CD4-positive, alpha-beta T cell (primary cell): ENCODE measurements at regions not wholly inside any gene's neighbourhood (a gene's known extent, or its start where the extent isn't known, plus 50 kb on each side); places are given as distances from the start of the nearest gene placed in this dataset.

Source experiments
- ATAC-seq: fragments of 200-7000 bp; cut with Tn5 transposase; one replicate; pipeline ENCODE4 v1.10.0; 2022; ENCODE audit warnings: mild to moderate bottlenecking; ENCODE audit not compliant: poor library complexity
- CTCF ChIA-PET: fragments of 350-600 bp; sonication (Branson Sonifier 250); formaldehyde crosslinking; loops from one replicate; lab custom pipeline; 2021; ENCODE audit warnings: antibody characterized with exemption, inconsistent platforms; lab: Charles Lee
- POLR2A ChIA-PET: fragments of 350-600 bp; sonication (Branson Sonifier 250); formaldehyde crosslinking; loops from one replicate; lab custom pipeline; 2021; ENCODE audit warnings: antibody characterized with exemption, inconsistent platforms; lab: Charles Lee
- DNase-seq, 14 experiments: peaks; one replicate each; pipeline ENCODE4 v3.0.0-alpha.2; 2013 to 2020; ENCODE audit warnings: mixed read lengths in 2 of 14
- H3K27ac ChIP-seq, 2 donors: one replicate each; pipeline versions ENCODE4 v1.5.1 to v1.7.0; 2013; ENCODE audit warnings: low read length in 2 of 2, low read depth in 1 of 2, mild to moderate bottlenecking in 1 of 2
- H3K27me3 ChIP-seq, 2 experiments: 1 replicate in 1 of 2; 2 replicates in 1 of 2; pipeline versions ENCODE4 v1.6.1 to v1.7.0; 2013; ENCODE audit warnings: low read length in 2 of 2, control low read depth in 1 of 2, mild to moderate bottlenecking in 1 of 2, moderate library complexity in 1 of 2; ENCODE audit not compliant: insufficient read depth in 2 of 2, control insufficient read depth in 1 of 2
- H3K36me3 ChIP-seq: one replicate; pipeline ENCODE4 v1.6.1; 2013; ENCODE audit warnings: low read length, control low read depth; ENCODE audit not compliant: insufficient read depth
- H3K4me1 ChIP-seq: one replicate; pipeline ENCODE4 v1.6.1; 2013; ENCODE audit warnings: low read length, control low read depth; ENCODE audit not compliant: insufficient read depth
- H3K4me3 ChIP-seq: one replicate; pipeline ENCODE4 v1.5.1; 2013; ENCODE audit warnings: mild to moderate bottlenecking, low read length, moderate library complexity
- H3K9me3 ChIP-seq, 2 experiments: 1 replicate in 1 of 2; 2 replicates in 1 of 2; pipeline versions ENCODE4 v1.6.1 to v1.7.0; 2013; ENCODE audit warnings: low read length in 2 of 2, mild to moderate bottlenecking in 2 of 2, control low read depth in 1 of 2, moderate library complexity in 1 of 2; ENCODE audit not compliant: control insufficient read depth in 1 of 2, insufficient read depth in 1 of 2
- H3K27ac Mint-ChIP-seq: one replicate; pipeline ENCODE4 v1.8.0; 2020; ENCODE audit warnings: mixed read lengths
- H3K27me3 Mint-ChIP-seq: one replicate; pipeline ENCODE4 v1.8.0; 2021; ENCODE audit warnings: mixed read lengths
- H3K36me3 Mint-ChIP-seq: one replicate; pipeline ENCODE4 v1.8.0; 2021; ENCODE audit warnings: low read depth, mixed read lengths
- H3K4me1 Mint-ChIP-seq: one replicate; pipeline ENCODE4 v1.8.0; 2021; ENCODE audit warnings: low read depth, mixed read lengths
- H3K4me3 Mint-ChIP-seq: one replicate; pipeline ENCODE4 v1.8.0; 2020; ENCODE audit warnings: mild to moderate bottlenecking, mixed read lengths
- H3K9me3 Mint-ChIP-seq: one replicate; pipeline ENCODE4 v1.8.0; 2020; ENCODE audit warnings: mixed read lengths
- CTCF ChIP-seq: fragments of 200-600 bp; IDR thresholded peaks from one replicate; pipeline ENCODE4 v1.8.0; 2022; ENCODE audit warnings: antibody characterized with exemption, mild to moderate bottlenecking
- intact Hi-C, 2 experiments: fragments of 100-400 bp; cut with DNase I in 1 of 2; cut with micrococcal nuclease in 1 of 2; formaldehyde crosslinking; loops; one replicate each; pipeline versions ENCODE4 v1.15.1 to v1.9.0; 2023 to 2025; cut with DNase I, micrococcal nuclease

GRCh38 chrX:34749896-34750295 is 92.8 kb upstream of the TMEM47 start:
- no peak for TF ChIP-seq CTCF
- DNase-seq, result no peak
- Histone ChIP-seq H3K27ac (no peak overlapping the region), H3K27me3 (no peaks in the 10 kb centered on the region), H3K4me3 (no peak overlapping the region), H3K4me1 (no peaks in the 10 kb centered on the region), H3K36me3 (no peaks in the 10 kb centered on the region), H3K9me3 (no peaks in the 10 kb centered on the region)
- intact Hi-C loops, result no loop called here
- Mint-ChIP-seq H3K9me3 (peaks cover 4% of the 10 kb centered on the region), H3K4me1 (no peaks in the 10 kb centered on the region), H3K36me3 (no peaks in the 10 kb centered on the region), H3K27ac (no peak overlapping the region), H3K27me3 (no peaks in the 10 kb centered on the region), H3K4me3 (no peak overlapping the region)
- POLR2A ChIA-PET, result no interaction called here
- no peak for ATAC-seq
- CTCF ChIA-PET, result no interaction called here

DNA sequence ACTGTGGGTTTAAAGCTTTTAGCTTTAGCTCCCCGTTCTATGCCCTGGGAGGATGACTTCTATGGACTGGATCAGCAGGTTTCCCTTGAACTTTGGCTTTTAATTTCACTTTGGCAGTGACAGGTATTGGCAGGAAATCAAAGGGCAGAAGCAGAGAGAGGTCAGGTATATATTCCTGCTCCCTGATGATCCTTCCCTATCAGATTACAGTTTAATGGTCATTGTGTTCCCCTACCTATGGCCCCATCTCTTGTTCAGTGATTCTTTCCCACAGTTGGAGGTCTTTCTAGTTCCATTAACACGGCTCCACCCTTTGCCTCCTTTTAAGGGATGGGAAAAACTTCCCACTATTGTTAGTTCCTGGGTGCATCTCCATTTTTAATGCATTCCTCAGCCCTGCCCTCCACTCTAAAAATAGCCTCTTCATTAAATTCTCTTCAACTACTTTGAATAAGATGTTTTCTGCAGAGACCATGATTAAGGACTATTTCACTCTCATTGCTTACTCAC is 107.8 kb upstream of the TMEM47 start:
- no peaks in the 10 kb centered on the region for H3K9me3 ChIP-seq
- CTCF ChIA-PET, result interaction anchor here (0.7 kb wide), 1 partner anchor 8 kb away, joined by 3 read pairs; no protein-coding TSS in a partner anchor
- no peak overlapping the region for H3K4me3 Mint-ChIP-seq
- no peak overlapping the region for H3K27ac ChIP-seq
- no peaks in the 10 kb centered on the region for H3K27me3 Mint-ChIP-seq
- no peaks in the 10 kb centered on the region for H3K4me1 Mint-ChIP-seq
- no peak for TF ChIP-seq CTCF
- H3K27me3 ChIP-seq, result no peaks in the 10 kb centered on the region
- no peak for ATAC-seq
- no peak overlapping the region for H3K27ac Mint-ChIP-seq
- DNase-seq, result no peak
- no peaks in the 10 kb centered on the region for H3K36me3 Mint-ChIP-seq
- POLR2A ChIA-PET, result no interaction called here
- no peak overlapping the region for H3K4me3 ChIP-seq
- H3K36me3 ChIP-seq, result no peaks in the 10 kb centered on the region
- no peaks in the 10 kb centered on the region for H3K4me1 ChIP-seq
- intact Hi-C loops, result no loop called here
- H3K9me3 Mint-ChIP-seq, result no peaks in the 10 kb centered on the region

GRCh38 chrX:34768290-34768689 is 111.2 kb upstream of the TMEM47 start:
- intact Hi-C loops, result no loop called here
- Mint-ChIP-seq H3K36me3 (no peaks in the 10 kb centered on the region), H3K4me1 (no peaks in the 10 kb centered on the region), H3K27me3 (no peaks in the 10 kb centered on the region), H3K9me3 (no peaks in the 10 kb centered on the region), H3K4me3 (no peak overlapping the region), H3K27ac (no peak overlapping the region)
- Histone ChIP-seq H3K27ac (no peak overlapping the region), H3K4me1 (no peaks in the 10 kb centered on the region), H3K36me3 (no peaks in the 10 kb centered on the region), H3K27me3 (no peaks in the 10 kb centered on the region), H3K4me3 (no peak overlapping the region), H3K9me3 (no peaks in the 10 kb centered on the region)
- no peak for DNase-seq
- ChIA-PET CTCF (no interaction called here), POLR2A (no interaction called here)
- ATAC-seq, result no peak
- TF ChIP-seq CTCF, result no peak
